ENCODE measurements at regions not wholly inside any gene's neighbourhood (a gene's known extent, or its start where the extent isn't known, plus 50 kb on each side); places are given as distances from the start of the nearest gene placed in this dataset.

GRCh38 chr2:147523415-147523814 lies 321.4 kb upstream of the ACVR2A start:
- Histone ChIP-seq H3K27ac (ENCODE audit: low read length) (no peak overlapping the region), H3K4me3 (ENCODE audit: low read length) (no peak overlapping the region), H3K9me3 (ENCODE audit: control insufficient read depth, low read length) (no peaks in the 10 kb centered on the region), H3K4me1 (ENCODE audit: control insufficient read depth, insufficient read depth, low read length) (no peaks in the 10 kb centered on the region), H3K27me3 (ENCODE audit: control insufficient read depth, insufficient read depth) (no peaks in the 10 kb centered on the region)
- no peak for DNase-seq
- ATAC-seq, result no peak
- intact Hi-C loops (cut with DNase I), result no loop called here

DNA sequence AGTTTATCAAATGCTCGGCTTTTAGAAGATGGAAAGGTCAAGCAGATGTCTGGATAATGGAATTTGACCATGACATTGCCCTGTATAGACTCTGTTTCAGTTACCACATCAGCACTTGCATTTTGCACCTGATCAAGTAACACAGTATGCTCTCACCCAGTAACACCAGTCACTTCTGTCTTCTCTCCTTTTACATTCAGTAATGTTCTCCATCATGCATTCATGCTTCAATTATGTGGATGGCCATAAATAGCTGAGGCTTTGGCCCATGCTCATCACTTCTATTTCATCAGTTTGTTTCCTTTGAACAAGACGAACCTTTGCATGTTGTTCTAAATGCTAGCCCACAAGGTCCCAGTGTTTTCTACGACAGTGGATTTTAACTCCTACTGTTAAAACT lies 322.9 kb upstream of the ACVR2A start:
- no peak for DNase-seq
- Histone ChIP-seq H3K9me3 (ENCODE audit: control insufficient read depth, low read length) (no peaks in the 10 kb centered on the region), H3K27ac (ENCODE audit: low read length) (no peak overlapping the region), H3K4me1 (ENCODE audit: control insufficient read depth, insufficient read depth, low read length) (no peaks in the 10 kb centered on the region), H3K4me3 (ENCODE audit: low read length) (no peak overlapping the region), H3K27me3 (ENCODE audit: control insufficient read depth, insufficient read depth) (no peaks in the 10 kb centered on the region)
- WGBS, result 88% methylated on average over 3 of the region's 3 CpGs
- no peak for ATAC-seq
- intact Hi-C loops (cut with DNase I), result no loop called here

DNA sequence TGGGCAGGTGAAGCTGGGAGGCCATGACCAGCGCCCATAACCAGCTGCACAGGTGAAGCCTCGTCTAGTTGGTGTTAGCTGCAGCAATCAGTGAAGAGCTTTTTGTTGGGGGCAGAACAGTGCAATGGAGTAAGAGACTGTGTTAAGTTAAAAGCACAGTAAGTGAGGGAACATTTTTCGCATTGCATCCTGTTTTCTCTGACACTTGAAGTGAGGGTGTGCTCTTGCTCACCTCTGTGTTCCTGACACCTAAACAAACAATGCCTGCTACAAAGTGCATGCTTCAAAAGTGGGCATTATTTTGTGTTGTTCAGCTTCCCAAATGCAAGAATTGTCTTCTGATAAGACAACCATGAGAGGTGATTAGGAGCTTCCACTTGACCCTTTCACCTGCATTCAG lies 324.0 kb upstream of the ACVR2A start:
- DNase-seq (no peak), ATAC-seq (no peak)
- Histone ChIP-seq H3K27ac (ENCODE audit: low read length) (no peak overlapping the region), H3K27me3 (ENCODE audit: control insufficient read depth, insufficient read depth) (no peaks in the 10 kb centered on the region), H3K4me3 (ENCODE audit: low read length) (no peak overlapping the region), H3K4me1 (ENCODE audit: control insufficient read depth, insufficient read depth, low read length) (no peaks in the 10 kb centered on the region), H3K9me3 (ENCODE audit: control insufficient read depth, low read length) (no peaks in the 10 kb centered on the region)
- 86% methylated on average over 3 of the region's 3 CpGs for WGBS
- intact Hi-C loops (cut with DNase I), result no loop called here

GRCh38 chr2:147519178-147519577 lies 325.7 kb upstream of the ACVR2A start:
- Histone ChIP-seq H3K27me3 (ENCODE audit: control insufficient read depth, insufficient read depth) (no peaks in the 10 kb centered on the region), H3K4me1 (ENCODE audit: control insufficient read depth, insufficient read depth, low read length) (no peaks in the 10 kb centered on the region), H3K4me3 (ENCODE audit: low read length) (no peak overlapping the region), H3K27ac (ENCODE audit: low read length) (no peak overlapping the region), H3K9me3 (ENCODE audit: control insufficient read depth, low read length) (no peaks in the 10 kb centered on the region)
- DNase-seq (no peak), ATAC-seq (no peak)
- 72% methylated on average over 2 of the region's 2 CpGs for WGBS
- intact Hi-C loops (cut with DNase I), result no loop called here

DNA sequence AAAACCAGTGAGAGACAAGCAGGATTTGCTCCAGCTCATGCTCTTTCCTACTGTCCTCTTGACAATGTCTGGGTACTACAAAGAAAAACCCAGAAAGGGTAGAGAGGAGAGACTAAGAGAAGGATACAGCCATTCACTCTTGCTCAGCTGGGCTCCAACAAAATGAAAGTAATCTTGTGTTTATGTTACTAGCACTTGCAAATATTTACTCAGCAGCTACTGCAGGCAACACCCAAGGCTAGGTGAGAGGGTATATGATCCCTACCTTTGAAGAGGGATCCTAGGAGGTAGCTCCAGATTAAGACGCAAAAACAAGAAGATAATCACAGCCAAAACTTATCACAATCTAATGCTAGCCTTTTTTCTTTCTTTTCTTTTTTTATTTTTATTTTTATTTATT lies 329.6 kb upstream of the ACVR2A start:
- ATAC-seq (no peak), DNase-seq (no peak)
- Histone ChIP-seq H3K9me3 (ENCODE audit: control insufficient read depth, low read length) (no peaks in the 10 kb centered on the region), H3K27me3 (ENCODE audit: control insufficient read depth, insufficient read depth) (no peaks in the 10 kb centered on the region), H3K4me3 (ENCODE audit: low read length) (no peak overlapping the region), H3K27ac (ENCODE audit: low read length) (no peak overlapping the region), H3K4me1 (ENCODE audit: control insufficient read depth, insufficient read depth, low read length) (no peaks in the 10 kb centered on the region)
- 79% methylated on average over 1 of the region's 1 CpG for WGBS
- intact Hi-C loops (cut with DNase I), result no loop called here

DNA sequence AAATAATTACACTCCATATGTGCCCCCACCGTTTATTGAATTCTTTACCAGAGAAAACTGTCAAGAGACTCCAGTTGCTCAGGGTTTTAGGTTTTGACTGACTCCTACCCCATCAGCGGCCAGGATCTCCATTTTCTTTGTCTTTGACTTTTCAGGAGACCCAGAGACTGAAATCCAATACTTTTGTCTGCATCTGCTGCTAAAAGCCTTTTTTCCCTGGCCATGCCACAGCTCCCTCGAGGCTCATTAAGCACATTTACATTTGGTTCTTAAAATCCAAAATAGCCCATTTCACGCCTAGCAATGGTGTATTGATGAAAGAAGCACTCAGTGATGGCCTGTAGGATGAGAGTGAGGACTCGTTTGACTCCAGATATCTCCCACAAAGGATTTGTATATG lies 332.6 kb upstream of the ACVR2A start:
- no peak for DNase-seq
- intact Hi-C loops (cut with DNase I), result no loop called here
- H3K4me3 ChIP-seq (ENCODE audit: low read length), result no peak overlapping the region
- no peaks in the 10 kb centered on the region for H3K27me3 ChIP-seq (ENCODE audit: control insufficient read depth, insufficient read depth)
- H3K27ac ChIP-seq (ENCODE audit: low read length), result no peak overlapping the region
- no peaks in the 10 kb centered on the region for H3K4me1 ChIP-seq (ENCODE audit: control insufficient read depth, insufficient read depth, low read length)
- H3K9me3 ChIP-seq (ENCODE audit: control insufficient read depth, low read length), result no peaks in the 10 kb centered on the region
- no peak for ATAC-seq
- 69% methylated on average over 5 of the region's 5 CpGs for WGBS

- no peaks in the 10 kb centered on the region for H3K9me3 ChIP-seq (ENCODE audit: control insufficient read depth, low read length)
- ATAC-seq (peak; percentile 86 to 93), DNase-seq (peak; percentile 65 to 81 (median 77))
- H3K27ac ChIP-seq (ENCODE audit: low read length), result no peak overlapping the region
- WGBS, result 34% methylated on average over 6 of the region's 6 CpGs
- intact Hi-C loops (cut with DNase I), result no loop called here
- H3K27me3 ChIP-seq (ENCODE audit: control insufficient read depth, insufficient read depth), result no peaks in the 10 kb centered on the region
- no peaks in the 10 kb centered on the region for H3K4me1 ChIP-seq (ENCODE audit: control insufficient read depth, insufficient read depth, low read length)
- H3K4me3 ChIP-seq (ENCODE audit: low read length), result no peak overlapping the region
Measured at GRCh38 chr2:147511491-147511948, 333.3 kb upstream of the ACVR2A start.

DNA sequence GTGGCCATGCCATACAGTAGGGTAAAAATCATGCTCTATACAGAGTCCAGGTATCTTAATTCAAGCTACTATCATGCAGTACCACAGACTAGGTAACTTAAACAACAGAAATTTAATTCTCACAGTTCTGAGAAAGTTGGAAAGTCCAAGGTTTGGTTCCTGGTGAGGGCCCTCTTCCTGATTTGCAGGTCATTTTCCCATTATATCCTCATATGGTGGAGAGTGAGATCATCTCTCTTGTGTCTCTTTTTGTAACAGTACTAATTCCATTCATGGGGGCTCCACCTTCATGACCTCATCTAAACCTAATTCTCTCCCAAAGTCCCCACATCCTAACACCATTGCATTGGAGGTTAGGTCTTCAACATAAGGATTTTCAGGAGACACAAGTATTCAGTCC lies 335.0 kb upstream of the ACVR2A start:
- intact Hi-C loops (cut with DNase I), result no loop called here
- H3K4me1 ChIP-seq (ENCODE audit: control insufficient read depth, insufficient read depth, low read length), result no peaks in the 10 kb centered on the region

GRCh38 chr2:147506889-147507288 lies 337.9 kb upstream of the ACVR2A start:
- intact Hi-C loops (cut with DNase I), result no loop called here
- Histone ChIP-seq H3K27ac (ENCODE audit: low read length) (no peak overlapping the region), H3K9me3 (ENCODE audit: control insufficient read depth, low read length) (no peaks in the 10 kb centered on the region), H3K4me3 (ENCODE audit: low read length) (no peak overlapping the region), H3K27me3 (ENCODE audit: control insufficient read depth, insufficient read depth) (no peaks in the 10 kb centered on the region), H3K4me1 (ENCODE audit: control insufficient read depth, insufficient read depth, low read length) (no peaks in the 10 kb centered on the region)
- DNase-seq (no peak), ATAC-seq (no peak)
- WGBS, result 97% methylated on average over 27 of the region's 27 CpGs

More for the DNA sequence above, 335.0 kb upstream of the ACVR2A start:
- no peak overlapping the region for H3K4me3 ChIP-seq (ENCODE audit: low read length)
- DNase-seq (no peak), ATAC-seq (no peak)
- H3K27me3 ChIP-seq (ENCODE audit: control insufficient read depth, insufficient read depth), result no peaks in the 10 kb centered on the region
- H3K27ac ChIP-seq (ENCODE audit: low read length), result no peak overlapping the region
- H3K9me3 ChIP-seq (ENCODE audit: control insufficient read depth, low read length), result no peaks in the 10 kb centered on the region

DNA sequence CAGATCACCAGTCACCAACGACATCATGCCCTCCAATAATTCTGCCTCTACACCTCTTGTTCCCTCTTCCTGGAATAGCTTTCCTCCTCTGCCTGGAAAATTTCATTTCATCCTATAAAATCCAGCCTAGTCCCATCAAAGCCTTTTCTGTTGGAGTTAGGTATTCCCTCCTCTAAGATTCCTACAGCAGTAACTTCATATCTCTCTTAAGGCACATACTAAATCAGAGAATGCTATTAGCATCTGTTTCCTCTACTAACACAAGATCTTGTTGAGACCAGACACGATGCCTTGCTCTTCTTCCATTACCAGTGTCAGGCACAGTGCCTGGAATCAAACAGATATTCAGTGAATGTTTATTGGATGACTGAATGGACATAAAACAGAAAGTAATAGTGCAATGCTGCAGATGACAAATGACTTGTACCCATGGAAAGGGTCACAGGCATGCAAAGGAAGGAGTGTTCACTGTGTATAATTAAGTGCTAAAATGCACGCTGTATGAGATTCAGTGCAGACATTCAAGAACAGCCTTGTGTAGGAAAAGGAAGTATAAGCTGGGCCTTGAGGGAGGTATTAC lies 342.0 kb upstream of the ACVR2A start:
- intact Hi-C loops (cut with DNase I), result no loop called here
- H3K4me3 ChIP-seq (ENCODE audit: low read length), result no peak overlapping the region
- ATAC-seq (no peak), DNase-seq (no peak)
- H3K27ac ChIP-seq (ENCODE audit: low read length), result no peak overlapping the region
- no peaks in the 10 kb centered on the region for H3K9me3 ChIP-seq (ENCODE audit: control insufficient read depth, low read length)
- no peaks in the 10 kb centered on the region for H3K27me3 ChIP-seq (ENCODE audit: control insufficient read depth, insufficient read depth)
- 74% methylated on average over 3 of the region's 3 CpGs for WGBS
- no peaks in the 10 kb centered on the region for H3K4me1 ChIP-seq (ENCODE audit: control insufficient read depth, insufficient read depth, low read length)

- ATAC-seq, result no peak
- Histone ChIP-seq H3K27me3 (ENCODE audit: control insufficient read depth, insufficient read depth) (no peaks in the 10 kb centered on the region), H3K4me3 (ENCODE audit: low read length) (no peak overlapping the region), H3K4me1 (ENCODE audit: control insufficient read depth, insufficient read depth, low read length) (no peaks in the 10 kb centered on the region), H3K9me3 (ENCODE audit: control insufficient read depth, low read length) (no peaks in the 10 kb centered on the region), H3K27ac (ENCODE audit: low read length) (no peak overlapping the region)
- DNase-seq, result no peak
- 87% methylated on average over 4 of the region's 4 CpGs for WGBS
- intact Hi-C loops (cut with DNase I), result no loop called here
Measured at GRCh38 chr2:147501968-147502367, 342.9 kb upstream of the ACVR2A start.

DNA sequence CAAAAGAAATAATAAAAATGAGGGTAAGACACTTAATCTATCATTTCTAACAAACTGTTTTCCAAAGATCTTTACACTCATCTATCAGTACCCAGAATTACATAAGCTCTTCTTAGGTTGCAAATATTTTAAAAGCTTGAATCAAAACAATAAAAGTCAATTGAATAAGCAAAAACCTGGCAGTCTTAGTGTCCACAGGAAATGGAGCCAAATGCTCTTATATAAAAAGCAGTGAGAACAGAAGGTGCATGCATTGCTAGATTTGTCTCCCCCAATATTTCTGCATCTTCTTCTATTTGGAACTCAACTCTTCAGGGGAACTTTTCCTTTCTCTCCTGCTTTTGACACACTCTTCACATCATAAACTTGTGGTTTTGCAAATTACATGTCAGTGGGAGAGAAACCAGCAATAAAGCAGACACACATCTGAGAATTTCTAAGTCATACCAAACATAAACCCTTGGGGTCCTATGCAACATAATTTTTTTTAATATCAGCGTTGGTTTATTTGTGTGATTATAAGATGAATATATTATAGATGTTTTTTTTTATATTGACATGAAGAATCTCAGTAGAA lies 343.9 kb upstream of the ACVR2A start:
- H3K4me1 ChIP-seq (ENCODE audit: control insufficient read depth, insufficient read depth, low read length), result no peaks in the 10 kb centered on the region
- WGBS, result 79% methylated on average over 1 of the region's 1 CpG
- no peak overlapping the region for H3K27ac ChIP-seq (ENCODE audit: low read length)
- H3K4me3 ChIP-seq (ENCODE audit: low read length), result no peak overlapping the region
- no peaks in the 10 kb centered on the region for H3K27me3 ChIP-seq (ENCODE audit: control insufficient read depth, insufficient read depth)
- ATAC-seq (no peak), DNase-seq (no peak)
- intact Hi-C loops (cut with DNase I), result no loop called here
- H3K9me3 ChIP-seq (ENCODE audit: control insufficient read depth, low read length), result no peaks in the 10 kb centered on the region
